GM06990 (cell line): ENCODE measurements at regions not wholly inside any gene's neighbourhood (a gene's known extent, or its start where the extent isn't known, plus 50 kb on each side); places are given as distances from the start of the nearest gene placed in this dataset.

ENCODE experiments used
- DNase-seq: peaks from one replicate; pipeline ENCODE4 v3.0.0-alpha.2; 2011; ENCODE audit not compliant: insufficient read length; ENCODE audit errors: extremely low read depth
- H3K27me3 ChIP-seq: replicated peaks from 2 replicates; pipeline ENCODE4 v1.6.0; 2011; ENCODE audit warnings: low read length; ENCODE audit not compliant: control insufficient read depth, insufficient read depth
- H3K36me3 ChIP-seq: 2 replicates; pipeline ENCODE4 v1.5.1; 2011; ENCODE audit warnings: low read length; ENCODE audit not compliant: control insufficient read depth, insufficient read depth
- H3K4me3 ChIP-seq: replicated peaks from 2 replicates; pipeline ENCODE4 v1.5.1; 2011; ENCODE audit warnings: low read depth, mild to moderate bottlenecking, control low read depth, low read length
- TF ChIP-seq, protein P1 (sequence below): IDR thresholded peaks from 2 replicates; pipeline ENCODE4 v1.5.1; 2011; ENCODE audit warnings: low read length, control low read depth, mild to moderate bottlenecking, inconsistent platforms; ENCODE audit not compliant: insufficient read depth, poor library complexity, severe bottlenecking

- no peak for DNase-seq
Measured at GRCh38 chr7:47024991-47025390, 556.9 kb downstream of the TNS3 start.

DNA sequence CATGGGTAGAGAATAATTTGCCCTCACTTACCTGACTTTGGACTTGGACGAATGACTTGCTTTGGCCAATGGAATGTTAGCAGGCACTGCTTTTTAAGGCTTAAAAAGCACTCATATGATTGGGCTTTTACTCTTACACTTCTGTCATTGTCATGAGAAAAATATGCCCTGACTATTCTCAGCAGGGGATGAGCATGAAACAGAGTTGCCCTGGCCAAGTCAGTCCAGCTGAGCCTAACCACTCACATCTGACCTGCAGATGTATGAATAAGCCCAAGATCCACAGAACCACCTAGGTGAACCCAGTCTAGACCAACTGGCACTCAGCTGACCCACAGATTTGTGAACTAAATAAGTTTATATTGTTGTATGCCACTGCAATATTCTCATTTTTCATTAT, 573.5 kb downstream of the TNS3 start:
- H3K4me3 ChIP-seq, result no peak overlapping the region
- no peaks in the 10 kb centered on the region for H3K36me3 ChIP-seq
- DNase-seq, result no peak
- no peaks in the 10 kb centered on the region for H3K27me3 ChIP-seq
- TF ChIP-seq, protein P1, sequence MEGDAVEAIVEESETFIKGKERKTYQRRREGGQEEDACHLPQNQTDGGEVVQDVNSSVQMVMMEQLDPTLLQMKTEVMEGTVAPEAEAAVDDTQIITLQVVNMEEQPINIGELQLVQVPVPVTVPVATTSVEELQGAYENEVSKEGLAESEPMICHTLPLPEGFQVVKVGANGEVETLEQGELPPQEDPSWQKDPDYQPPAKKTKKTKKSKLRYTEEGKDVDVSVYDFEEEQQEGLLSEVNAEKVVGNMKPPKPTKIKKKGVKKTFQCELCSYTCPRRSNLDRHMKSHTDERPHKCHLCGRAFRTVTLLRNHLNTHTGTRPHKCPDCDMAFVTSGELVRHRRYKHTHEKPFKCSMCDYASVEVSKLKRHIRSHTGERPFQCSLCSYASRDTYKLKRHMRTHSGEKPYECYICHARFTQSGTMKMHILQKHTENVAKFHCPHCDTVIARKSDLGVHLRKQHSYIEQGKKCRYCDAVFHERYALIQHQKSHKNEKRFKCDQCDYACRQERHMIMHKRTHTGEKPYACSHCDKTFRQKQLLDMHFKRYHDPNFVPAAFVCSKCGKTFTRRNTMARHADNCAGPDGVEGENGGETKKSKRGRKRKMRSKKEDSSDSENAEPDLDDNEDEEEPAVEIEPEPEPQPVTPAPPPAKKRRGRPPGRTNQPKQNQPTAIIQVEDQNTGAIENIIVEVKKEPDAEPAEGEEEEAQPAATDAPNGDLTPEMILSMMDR, result no peak

More at GRCh38 chr7:47024991-47025390, 556.9 kb downstream of the TNS3 start:
- TF ChIP-seq, protein P1, result no peak
- no peaks in the 10 kb centered on the region for H3K36me3 ChIP-seq
- no peak overlapping the region for H3K4me3 ChIP-seq
- no peaks in the 10 kb centered on the region; the same call in 1 of the 2 replicates for H3K27me3 ChIP-seq

DNA sequence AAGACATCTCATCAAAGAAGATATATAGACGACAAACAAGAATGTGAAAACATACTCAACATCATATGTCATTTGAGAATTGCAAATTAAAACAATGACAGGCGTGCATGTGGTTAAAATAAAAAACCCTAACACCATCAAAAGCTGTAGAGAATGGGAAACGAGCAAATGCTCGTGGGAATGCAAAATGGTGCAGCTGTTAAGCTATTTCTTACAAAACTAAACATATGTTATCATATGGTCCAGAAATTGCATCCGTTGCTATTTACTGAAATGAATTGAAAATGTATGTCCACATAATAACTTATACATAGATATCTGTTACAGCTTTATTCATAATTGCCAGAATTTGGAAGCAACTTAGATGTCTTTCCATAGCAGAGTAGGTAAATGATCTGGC, 574.4 kb downstream of the TNS3 start:
- TF ChIP-seq, protein P1, result no peak
- Histone ChIP-seq H3K4me3 (no peak overlapping the region), H3K27me3 (no peaks in the 10 kb centered on the region), H3K36me3 (no peaks in the 10 kb centered on the region)
- DNase-seq, result no peak

DNA sequence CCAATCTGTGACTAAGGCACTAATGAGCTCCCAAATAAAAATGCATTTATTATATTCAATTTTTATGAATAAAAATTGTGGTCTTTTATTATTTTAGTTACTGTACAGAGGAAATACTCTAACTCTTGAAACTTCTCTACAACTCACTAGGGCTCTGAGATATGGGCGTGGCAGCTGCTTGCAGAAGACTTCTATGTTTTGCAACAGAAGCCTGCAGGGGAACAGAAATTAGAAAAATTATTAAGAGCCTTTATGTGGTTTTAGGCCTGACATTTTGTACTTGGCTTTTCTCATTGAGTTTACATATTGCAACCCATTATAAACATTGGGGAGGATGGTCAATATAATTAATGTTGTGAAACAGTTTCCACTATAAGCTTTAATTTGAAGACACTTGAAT, 581.4 kb downstream of the TNS3 start:
- Histone ChIP-seq H3K4me3 (no peak overlapping the region), H3K27me3 (no peaks in the 10 kb centered on the region), H3K36me3 (no peaks in the 10 kb centered on the region)
- TF ChIP-seq, protein P1, result no peak
- DNase-seq, result no peak

DNA sequence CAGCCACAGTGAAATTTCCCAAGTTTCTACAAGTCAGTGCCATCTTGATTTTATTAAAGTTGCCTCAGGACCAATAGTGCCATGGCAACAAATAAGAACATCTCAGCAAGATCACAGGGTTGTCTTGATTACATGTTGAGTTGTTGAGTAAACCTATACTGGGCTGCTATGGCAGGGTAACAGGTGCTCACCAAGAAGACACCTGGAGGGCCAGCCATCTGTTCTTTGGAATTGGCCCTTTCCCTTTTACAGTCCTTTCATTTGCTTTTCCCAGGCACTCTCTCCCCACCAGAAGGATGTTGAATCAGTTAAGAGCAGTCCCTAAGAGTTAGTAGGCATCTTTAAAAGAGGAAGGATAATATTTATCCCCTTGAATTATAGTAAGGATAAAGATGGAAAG, 582.0 kb downstream of the TNS3 start:
- TF ChIP-seq, protein P1, result no peak
- Histone ChIP-seq H3K36me3 (no peaks in the 10 kb centered on the region), H3K4me3 (no peak overlapping the region), H3K27me3 (no peaks in the 10 kb centered on the region)
- no peak for DNase-seq

DNA sequence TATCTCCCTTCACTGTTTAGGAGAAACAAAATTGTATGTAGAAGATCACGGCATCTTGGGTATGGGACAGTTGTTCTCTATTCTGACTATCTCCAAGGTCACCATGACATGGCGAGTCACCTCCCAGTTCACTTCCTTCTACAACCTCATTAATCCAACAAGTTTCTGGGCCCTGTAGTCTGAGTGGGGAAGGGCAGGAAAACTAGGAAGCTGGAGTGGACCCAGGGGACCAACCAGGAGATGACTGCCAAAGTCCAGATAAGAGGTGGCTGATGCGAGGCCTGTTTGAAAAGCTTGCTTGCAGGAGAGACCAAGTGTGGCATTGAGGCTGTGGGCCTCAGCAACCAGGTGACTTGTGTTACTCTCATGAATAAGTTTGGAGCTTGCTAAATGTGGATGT, 584.9 kb downstream of the TNS3 start:
- Histone ChIP-seq H3K4me3 (no peak overlapping the region), H3K36me3 (no peaks in the 10 kb centered on the region), H3K27me3 (no peaks in the 10 kb centered on the region)
- no peak for DNase-seq
- TF ChIP-seq, protein P1, result no peak
